HepG2 (cell line): ENCODE measurements at regions not wholly inside any gene's neighbourhood (a gene's known extent, or its start where the extent isn't known, plus 50 kb on each side); places are given as distances from the start of the nearest gene placed in this dataset.
A peak's percentile ranks its signal among the peaks of the same experiment; 100 is the strongest.

ENCODE experiments used
- GATAD1 ChIP-seq: IDR thresholded peaks from 2 replicates; pipeline ENCODE4 v1.6.1; 2016; ENCODE audit warnings: missing genetic modification reagents, missing compliant biosample characterization
- GATAD2A ChIP-seq: IDR thresholded peaks from 2 replicates; pipeline ENCODE4 v1.6.1; 2016
- MAF1 ChIP-seq: sonication (generic); formaldehyde crosslinking; IDR thresholded peaks from 2 replicates; pipeline ENCODE4 v1.5.0; 2020; ENCODE audit warnings: missing genetic modification reagents, borderline replicate concordance
- REPIN1 ChIP-seq: sonication (generic); formaldehyde crosslinking; IDR thresholded peaks from 2 replicates; pipeline ENCODE4 v1.8.0; 2022; ENCODE audit warnings: missing genetic modification reagents, low read depth, mild to moderate bottlenecking, borderline replicate concordance
- ZBTB26 ChIP-seq: IDR thresholded peaks from 2 replicates; pipeline ENCODE4 v1.6.1; 2016; ENCODE audit warnings: missing compliant biosample characterization, missing genetic modification reagents, borderline replicate concordance
- ZNF652 ChIP-seq: IDR thresholded peaks from 2 replicates; pipeline ENCODE4 v1.6.1; 2016; ENCODE audit warnings: low read depth, borderline replicate concordance
- ZNF773 ChIP-seq: sonication (generic); formaldehyde crosslinking; IDR thresholded peaks from 2 replicates; pipeline ENCODE4 v1.4.0; 2020; ENCODE audit warnings: missing genetic modification reagents, borderline replicate concordance
- ZNF782 ChIP-seq: sonication (generic); formaldehyde crosslinking; IDR thresholded peaks from 2 replicates; pipeline ENCODE4 v1.4.0; 2020; ENCODE audit warnings: missing genetic modification reagents, mild to moderate bottlenecking, borderline replicate concordance
- ZSCAN12 ChIP-seq: sonication (generic); formaldehyde crosslinking; IDR thresholded peaks from 2 replicates; pipeline ENCODE4 v1.9.0; 2021; ENCODE audit warnings: mild to moderate bottlenecking, missing genetic modification reagents
- TF ChIP-seq, protein P1 (sequence below): IDR thresholded peaks from 2 replicates; pipeline ENCODE4 v1.4.0; 2020; ENCODE audit warnings: mild to moderate bottlenecking, missing genetic modification reagents
- TF ChIP-seq, protein P2 (sequence below): conservative IDR thresholded peaks from 2 replicates; pipeline ENCODE4 v1.6.1; 2018; ENCODE audit warnings: missing genetic modification reagents
- TF ChIP-seq, protein P3 (sequence below), 2 experiments: IDR thresholded peaks; 2 replicates each; pipeline ENCODE4 v1.6.1; 2011 to 2012; ENCODE audit warnings: low read length in 2 of 2, borderline replicate concordance in 1 of 2, low read depth in 1 of 2, mild to moderate bottlenecking in 1 of 2, moderate library complexity in 1 of 2
- TF ChIP-seq, protein P4 (sequence below): sonication (generic); formaldehyde crosslinking; IDR thresholded peaks from 2 replicates; pipeline ENCODE4 v1.4.0; 2020; ENCODE audit warnings: missing genetic modification reagents
- TF ChIP-seq, protein P5 (sequence below): sonication (generic); formaldehyde crosslinking; conservative IDR thresholded peaks from 2 replicates; pipeline ENCODE4 v1.4.0; 2020; ENCODE audit warnings: missing genetic modification reagents

GRCh38 chr12:19066475-19067001 lies 63.0 kb upstream of the PLEKHA5 start (continued):
- TF ChIP-seq, protein P1, sequence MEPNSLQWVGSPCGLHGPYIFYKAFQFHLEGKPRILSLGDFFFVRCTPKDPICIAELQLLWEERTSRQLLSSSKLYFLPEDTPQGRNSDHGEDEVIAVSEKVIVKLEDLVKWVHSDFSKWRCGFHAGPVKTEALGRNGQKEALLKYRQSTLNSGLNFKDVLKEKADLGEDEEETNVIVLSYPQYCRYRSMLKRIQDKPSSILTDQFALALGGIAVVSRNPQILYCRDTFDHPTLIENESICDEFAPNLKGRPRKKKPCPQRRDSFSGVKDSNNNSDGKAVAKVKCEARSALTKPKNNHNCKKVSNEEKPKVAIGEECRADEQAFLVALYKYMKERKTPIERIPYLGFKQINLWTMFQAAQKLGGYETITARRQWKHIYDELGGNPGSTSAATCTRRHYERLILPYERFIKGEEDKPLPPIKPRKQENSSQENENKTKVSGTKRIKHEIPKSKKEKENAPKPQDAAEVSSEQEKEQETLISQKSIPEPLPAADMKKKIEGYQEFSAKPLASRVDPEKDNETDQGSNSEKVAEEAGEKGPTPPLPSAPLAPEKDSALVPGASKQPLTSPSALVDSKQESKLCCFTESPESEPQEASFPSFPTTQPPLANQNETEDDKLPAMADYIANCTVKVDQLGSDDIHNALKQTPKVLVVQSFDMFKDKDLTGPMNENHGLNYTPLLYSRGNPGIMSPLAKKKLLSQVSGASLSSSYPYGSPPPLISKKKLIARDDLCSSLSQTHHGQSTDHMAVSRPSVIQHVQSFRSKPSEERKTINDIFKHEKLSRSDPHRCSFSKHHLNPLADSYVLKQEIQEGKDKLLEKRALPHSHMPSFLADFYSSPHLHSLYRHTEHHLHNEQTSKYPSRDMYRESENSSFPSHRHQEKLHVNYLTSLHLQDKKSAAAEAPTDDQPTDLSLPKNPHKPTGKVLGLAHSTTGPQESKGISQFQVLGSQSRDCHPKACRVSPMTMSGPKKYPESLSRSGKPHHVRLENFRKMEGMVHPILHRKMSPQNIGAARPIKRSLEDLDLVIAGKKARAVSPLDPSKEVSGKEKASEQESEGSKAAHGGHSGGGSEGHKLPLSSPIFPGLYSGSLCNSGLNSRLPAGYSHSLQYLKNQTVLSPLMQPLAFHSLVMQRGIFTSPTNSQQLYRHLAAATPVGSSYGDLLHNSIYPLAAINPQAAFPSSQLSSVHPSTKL (CRISPR knock-in tag): peak; percentile 99
- peak; percentile 83 for TF ChIP-seq REPIN1
- TF ChIP-seq ZNF773 (CRISPR knock-in tag): no peak
- TF ChIP-seq, protein P2, sequence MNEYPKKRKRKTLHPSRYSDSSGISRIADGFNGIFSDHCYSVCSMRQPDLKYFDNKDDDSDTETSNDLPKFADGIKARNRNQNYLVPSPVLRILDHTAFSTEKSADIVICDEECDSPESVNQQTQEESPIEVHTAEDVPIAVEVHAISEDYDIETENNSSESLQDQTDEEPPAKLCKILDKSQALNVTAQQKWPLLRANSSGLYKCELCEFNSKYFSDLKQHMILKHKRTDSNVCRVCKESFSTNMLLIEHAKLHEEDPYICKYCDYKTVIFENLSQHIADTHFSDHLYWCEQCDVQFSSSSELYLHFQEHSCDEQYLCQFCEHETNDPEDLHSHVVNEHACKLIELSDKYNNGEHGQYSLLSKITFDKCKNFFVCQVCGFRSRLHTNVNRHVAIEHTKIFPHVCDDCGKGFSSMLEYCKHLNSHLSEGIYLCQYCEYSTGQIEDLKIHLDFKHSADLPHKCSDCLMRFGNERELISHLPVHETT (CRISPR knock-in tag): no peak
- no peak for TF ChIP-seq ZNF782
- peak; percentile 98 for TF ChIP-seq GATAD2A (CRISPR knock-in tag)
- TF ChIP-seq, protein P3, sequence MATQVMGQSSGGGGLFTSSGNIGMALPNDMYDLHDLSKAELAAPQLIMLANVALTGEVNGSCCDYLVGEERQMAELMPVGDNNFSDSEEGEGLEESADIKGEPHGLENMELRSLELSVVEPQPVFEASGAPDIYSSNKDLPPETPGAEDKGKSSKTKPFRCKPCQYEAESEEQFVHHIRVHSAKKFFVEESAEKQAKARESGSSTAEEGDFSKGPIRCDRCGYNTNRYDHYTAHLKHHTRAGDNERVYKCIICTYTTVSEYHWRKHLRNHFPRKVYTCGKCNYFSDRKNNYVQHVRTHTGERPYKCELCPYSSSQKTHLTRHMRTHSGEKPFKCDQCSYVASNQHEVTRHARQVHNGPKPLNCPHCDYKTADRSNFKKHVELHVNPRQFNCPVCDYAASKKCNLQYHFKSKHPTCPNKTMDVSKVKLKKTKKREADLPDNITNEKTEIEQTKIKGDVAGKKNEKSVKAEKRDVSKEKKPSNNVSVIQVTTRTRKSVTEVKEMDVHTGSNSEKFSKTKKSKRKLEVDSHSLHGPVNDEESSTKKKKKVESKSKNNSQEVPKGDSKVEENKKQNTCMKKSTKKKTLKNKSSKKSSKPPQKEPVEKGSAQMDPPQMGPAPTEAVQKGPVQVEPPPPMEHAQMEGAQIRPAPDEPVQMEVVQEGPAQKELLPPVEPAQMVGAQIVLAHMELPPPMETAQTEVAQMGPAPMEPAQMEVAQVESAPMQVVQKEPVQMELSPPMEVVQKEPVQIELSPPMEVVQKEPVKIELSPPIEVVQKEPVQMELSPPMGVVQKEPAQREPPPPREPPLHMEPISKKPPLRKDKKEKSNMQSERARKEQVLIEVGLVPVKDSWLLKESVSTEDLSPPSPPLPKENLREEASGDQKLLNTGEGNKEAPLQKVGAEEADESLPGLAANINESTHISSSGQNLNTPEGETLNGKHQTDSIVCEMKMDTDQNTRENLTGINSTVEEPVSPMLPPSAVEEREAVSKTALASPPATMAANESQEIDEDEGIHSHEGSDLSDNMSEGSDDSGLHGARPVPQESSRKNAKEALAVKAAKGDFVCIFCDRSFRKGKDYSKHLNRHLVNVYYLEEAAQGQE (IDR thresholded peaks at IDR 0.05; ENCODE audit: borderline replicate concordance in 1 of 2, low read depth in 1 of 2, low read length in 2 of 2): peak in 1 of 2 experiments; percentile 33; a peak in 1 of 4 replicates
- peak; percentile 77; the same call in 1 of the 2 replicates for TF ChIP-seq ZNF652
- TF ChIP-seq, protein P4, sequence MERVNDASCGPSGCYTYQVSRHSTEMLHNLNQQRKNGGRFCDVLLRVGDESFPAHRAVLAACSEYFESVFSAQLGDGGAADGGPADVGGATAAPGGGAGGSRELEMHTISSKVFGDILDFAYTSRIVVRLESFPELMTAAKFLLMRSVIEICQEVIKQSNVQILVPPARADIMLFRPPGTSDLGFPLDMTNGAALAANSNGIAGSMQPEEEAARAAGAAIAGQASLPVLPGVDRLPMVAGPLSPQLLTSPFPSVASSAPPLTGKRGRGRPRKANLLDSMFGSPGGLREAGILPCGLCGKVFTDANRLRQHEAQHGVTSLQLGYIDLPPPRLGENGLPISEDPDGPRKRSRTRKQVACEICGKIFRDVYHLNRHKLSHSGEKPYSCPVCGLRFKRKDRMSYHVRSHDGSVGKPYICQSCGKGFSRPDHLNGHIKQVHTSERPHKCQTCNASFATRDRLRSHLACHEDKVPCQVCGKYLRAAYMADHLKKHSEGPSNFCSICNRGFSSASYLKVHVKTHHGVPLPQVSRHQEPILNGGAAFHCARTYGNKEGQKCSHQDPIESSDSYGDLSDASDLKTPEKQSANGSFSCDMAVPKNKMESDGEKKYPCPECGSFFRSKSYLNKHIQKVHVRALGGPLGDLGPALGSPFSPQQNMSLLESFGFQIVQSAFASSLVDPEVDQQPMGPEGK (CRISPR knock-in tag): peak; percentile 54; the same call in 1 of the 2 replicates
- no peak for TF ChIP-seq MAF1
- 0 out of 2 replicates have a peak, but pooled peaks have one; percentile 36 for TF ChIP-seq GATAD1
- TF ChIP-seq ZBTB26 (CRISPR knock-in tag): 0 out of 2 replicates have a peak, but pooled peaks have one; percentile 38
- TF ChIP-seq ZSCAN12 (CRISPR knock-in tag): no peak
- TF ChIP-seq, protein P5, sequence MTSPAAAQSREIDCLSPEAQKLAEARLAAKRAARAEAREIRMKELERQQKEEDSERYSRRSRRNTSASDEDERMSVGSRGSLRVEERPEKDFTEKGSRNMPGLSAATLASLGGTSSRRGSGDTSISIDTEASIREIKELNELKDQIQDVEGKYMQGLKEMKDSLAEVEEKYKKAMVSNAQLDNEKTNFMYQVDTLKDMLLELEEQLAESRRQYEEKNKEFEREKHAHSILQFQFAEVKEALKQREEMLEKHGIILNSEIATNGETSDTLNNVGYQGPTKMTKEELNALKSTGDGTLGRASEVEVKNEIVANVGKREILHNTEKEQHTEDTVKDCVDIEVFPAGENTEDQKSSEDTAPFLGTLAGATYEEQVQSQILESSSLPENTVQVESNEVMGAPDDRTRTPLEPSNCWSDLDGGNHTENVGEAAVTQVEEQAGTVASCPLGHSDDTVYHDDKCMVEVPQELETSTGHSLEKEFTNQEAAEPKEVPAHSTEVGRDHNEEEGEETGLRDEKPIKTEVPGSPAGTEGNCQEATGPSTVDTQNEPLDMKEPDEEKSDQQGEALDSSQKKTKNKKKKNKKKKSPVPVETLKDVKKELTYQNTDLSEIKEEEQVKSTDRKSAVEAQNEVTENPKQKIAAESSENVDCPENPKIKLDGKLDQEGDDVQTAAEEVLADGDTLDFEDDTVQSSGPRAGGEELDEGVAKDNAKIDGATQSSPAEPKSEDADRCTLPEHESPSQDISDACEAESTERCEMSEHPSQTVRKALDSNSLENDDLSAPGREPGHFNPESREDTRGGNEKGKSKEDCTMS (CRISPR knock-in tag): no peak
